ENCODE measurements at regions not wholly inside any gene's neighbourhood (a gene's known extent, or its start where the extent isn't known, plus 50 kb on each side); places are given as distances from the start of the nearest gene placed in this dataset.

DNA sequence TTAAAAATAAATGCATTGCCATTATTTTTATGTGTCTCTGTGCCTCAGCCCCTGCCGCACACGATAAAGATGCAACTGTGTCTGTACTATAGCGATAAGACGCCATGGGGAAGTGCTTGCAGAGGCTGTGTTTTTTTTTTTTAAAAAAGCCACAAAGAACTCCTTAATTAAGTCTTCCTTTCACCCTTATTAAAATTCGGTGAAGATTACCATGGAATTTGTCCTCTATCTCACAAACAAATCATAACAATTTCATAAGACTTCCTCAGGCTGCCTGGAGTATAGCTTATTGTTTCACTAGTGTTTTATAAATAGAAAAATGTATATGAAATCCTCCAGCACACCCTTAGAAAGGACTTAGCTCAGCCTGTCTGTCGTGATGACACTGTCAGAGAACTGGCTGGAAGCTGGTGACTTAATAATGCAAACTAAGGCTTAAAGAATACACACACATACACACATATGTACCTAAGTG is 374.8 kb upstream of the SLCO3A1 start (continued):
- TF ChIP-seq, protein P1, sequence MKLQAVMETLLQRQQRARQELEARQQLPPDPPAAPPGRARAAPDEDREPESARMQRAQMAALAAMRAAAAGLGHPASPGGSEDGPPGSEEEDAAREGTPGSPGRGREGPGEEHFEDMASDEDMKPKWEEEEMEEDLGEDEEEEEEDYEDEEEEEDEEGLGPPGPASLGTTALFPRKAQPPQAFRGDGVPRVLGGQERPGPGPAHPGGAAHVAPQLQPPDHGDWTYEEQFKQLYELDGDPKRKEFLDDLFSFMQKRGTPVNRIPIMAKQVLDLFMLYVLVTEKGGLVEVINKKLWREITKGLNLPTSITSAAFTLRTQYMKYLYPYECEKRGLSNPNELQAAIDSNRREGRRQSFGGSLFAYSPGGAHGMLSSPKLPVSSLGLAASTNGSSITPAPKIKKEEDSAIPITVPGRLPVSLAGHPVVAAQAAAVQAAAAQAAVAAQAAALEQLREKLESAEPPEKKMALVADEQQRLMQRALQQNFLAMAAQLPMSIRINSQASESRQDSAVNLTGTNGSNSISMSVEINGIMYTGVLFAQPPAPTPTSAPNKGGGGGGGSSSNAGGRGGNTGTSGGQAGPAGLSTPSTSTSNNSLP (IDR thresholded peaks at IDR 0.05; ENCODE audit: borderline replicate concordance, low read depth, low read length) = peak; percentile 99
- TF ChIP-seq SIRT6 (IDR thresholded peaks at IDR 0.05; ENCODE audit: low read depth, low read length) (no peak), MXI1 (IDR thresholded peaks at IDR 0.05; ENCODE audit: low read depth, low read length) (peak; percentile 67; the same call in 1 of the 2 replicates), RBM25 (IDR thresholded peaks at IDR 0.05; ENCODE audit: low read depth, low read length, severe bottlenecking) (no peak), ZNF778 (CRISPR knock-in tag; IDR thresholded peaks at IDR 0.05) (no peak), NFIC (IDR thresholded peaks at IDR 0.05) (peak; percentile 77), ARID2 (IDR thresholded peaks at IDR 0.05) (no peak), CBX1 (IDR thresholded peaks at IDR 0.05; ENCODE audit: low read depth) (no peak), XRCC5 (IDR thresholded peaks at IDR 0.05; ENCODE audit: low read depth, low read length) (no peak), ZNF134 (CRISPR knock-in tag; conservative IDR thresholded peaks at IDR 0.05) (no peak), SRSF1 (IDR thresholded peaks at IDR 0.05; ENCODE audit: low read depth, low read length) (no peak), ZNF184 (CRISPR knock-in tag; IDR thresholded peaks at IDR 0.05) (no peak), FOXA3 (CRISPR knock-in tag; conservative IDR thresholded peaks at IDR 0.05 in 1 of 2, IDR thresholded peaks at IDR 0.05 in 1 of 2) (no peak), PHF8 (IDR thresholded peaks at IDR 0.05; ENCODE audit: borderline replicate concordance, low read length) (no peak)
- TF ChIP-seq, protein P2, sequence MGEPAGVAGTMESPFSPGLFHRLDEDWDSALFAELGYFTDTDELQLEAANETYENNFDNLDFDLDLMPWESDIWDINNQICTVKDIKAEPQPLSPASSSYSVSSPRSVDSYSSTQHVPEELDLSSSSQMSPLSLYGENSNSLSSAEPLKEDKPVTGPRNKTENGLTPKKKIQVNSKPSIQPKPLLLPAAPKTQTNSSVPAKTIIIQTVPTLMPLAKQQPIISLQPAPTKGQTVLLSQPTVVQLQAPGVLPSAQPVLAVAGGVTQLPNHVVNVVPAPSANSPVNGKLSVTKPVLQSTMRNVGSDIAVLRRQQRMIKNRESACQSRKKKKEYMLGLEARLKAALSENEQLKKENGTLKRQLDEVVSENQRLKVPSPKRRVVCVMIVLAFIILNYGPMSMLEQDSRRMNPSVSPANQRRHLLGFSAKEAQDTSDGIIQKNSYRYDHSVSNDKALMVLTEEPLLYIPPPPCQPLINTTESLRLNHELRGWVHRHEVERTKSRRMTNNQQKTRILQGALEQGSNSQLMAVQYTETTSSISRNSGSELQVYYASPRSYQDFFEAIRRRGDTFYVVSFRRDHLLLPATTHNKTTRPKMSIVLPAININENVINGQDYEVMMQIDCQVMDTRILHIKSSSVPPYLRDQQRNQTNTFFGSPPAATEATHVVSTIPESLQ (CRISPR knock-in tag; IDR thresholded peaks at IDR 0.05) = no peak
- TF ChIP-seq, protein P3, sequence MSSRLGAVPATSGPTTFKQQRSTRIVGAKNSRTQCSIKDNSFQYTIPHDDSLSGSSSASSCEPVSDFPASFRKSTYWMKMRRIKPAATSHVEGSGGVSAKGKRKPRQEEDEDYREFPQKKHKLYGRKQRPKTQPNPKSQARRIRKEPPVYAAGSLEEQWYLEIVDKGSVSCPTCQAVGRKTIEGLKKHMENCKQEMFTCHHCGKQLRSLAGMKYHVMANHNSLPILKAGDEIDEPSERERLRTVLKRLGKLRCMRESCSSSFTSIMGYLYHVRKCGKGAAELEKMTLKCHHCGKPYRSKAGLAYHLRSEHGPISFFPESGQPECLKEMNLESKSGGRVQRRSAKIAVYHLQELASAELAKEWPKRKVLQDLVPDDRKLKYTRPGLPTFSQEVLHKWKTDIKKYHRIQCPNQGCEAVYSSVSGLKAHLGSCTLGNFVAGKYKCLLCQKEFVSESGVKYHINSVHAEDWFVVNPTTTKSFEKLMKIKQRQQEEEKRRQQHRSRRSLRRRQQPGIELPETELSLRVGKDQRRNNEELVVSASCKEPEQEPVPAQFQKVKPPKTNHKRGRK (tag; IDR thresholded peaks at IDR 0.05) = no peak
- TF ChIP-seq, protein P4, sequence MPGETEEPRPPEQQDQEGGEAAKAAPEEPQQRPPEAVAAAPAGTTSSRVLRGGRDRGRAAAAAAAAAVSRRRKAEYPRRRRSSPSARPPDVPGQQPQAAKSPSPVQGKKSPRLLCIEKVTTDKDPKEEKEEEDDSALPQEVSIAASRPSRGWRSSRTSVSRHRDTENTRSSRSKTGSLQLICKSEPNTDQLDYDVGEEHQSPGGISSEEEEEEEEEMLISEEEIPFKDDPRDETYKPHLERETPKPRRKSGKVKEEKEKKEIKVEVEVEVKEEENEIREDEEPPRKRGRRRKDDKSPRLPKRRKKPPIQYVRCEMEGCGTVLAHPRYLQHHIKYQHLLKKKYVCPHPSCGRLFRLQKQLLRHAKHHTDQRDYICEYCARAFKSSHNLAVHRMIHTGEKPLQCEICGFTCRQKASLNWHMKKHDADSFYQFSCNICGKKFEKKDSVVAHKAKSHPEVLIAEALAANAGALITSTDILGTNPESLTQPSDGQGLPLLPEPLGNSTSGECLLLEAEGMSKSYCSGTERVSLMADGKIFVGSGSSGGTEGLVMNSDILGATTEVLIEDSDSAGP (CRISPR knock-in tag; IDR thresholded peaks at IDR 0.05) = no peak
- TF ChIP-seq, protein P5, sequence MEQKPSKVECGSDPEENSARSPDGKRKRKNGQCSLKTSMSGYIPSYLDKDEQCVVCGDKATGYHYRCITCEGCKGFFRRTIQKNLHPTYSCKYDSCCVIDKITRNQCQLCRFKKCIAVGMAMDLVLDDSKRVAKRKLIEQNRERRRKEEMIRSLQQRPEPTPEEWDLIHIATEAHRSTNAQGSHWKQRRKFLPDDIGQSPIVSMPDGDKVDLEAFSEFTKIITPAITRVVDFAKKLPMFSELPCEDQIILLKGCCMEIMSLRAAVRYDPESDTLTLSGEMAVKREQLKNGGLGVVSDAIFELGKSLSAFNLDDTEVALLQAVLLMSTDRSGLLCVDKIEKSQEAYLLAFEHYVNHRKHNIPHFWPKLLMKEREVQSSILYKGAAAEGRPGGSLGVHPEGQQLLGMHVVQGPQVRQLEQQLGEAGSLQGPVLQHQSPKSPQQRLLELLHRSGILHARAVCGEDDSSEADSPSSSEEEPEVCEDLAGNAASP (IDR thresholded peaks at IDR 0.05) = no peak
